Endothelial cell of umbilical vein (primary cell): ENCODE measurements at regions not wholly inside any gene's neighbourhood (a gene's known extent, or its start where the extent isn't known, plus 50 kb on each side); places are given as distances from the start of the nearest gene placed in this dataset.

Experiments used
- BruUV-seq: library from RNA; stranded (reverse); fragments of 400-500 nt; replicated peaks from 2 replicates; lab custom pipeline; 2021; lab: Mats Ljungman, UMichigan
- CTCF ChIA-PET: fragments of 300-600, 350-600 bp; sonication (Branson Sonifier 250); formaldehyde crosslinking; loops from one replicate; lab custom pipeline; 2021; ENCODE audit warnings: antibody characterized with exemption, inconsistent platforms; lab: Charles Lee
- POLR2A ChIA-PET: fragments of 300-600, 350-600 bp; sonication (Branson Sonifier 250); formaldehyde crosslinking; loops from one replicate; lab custom pipeline; 2021; ENCODE audit warnings: antibody characterized with exemption, inconsistent platforms; lab: Charles Lee
- DNase-seq: peaks from one replicate; pipeline ENCODE4 v3.0.0-alpha.2; 2011; ENCODE audit warnings: low read depth, low spot score
- FAIRE-seq: peaks from 2 replicates; lab custom pipeline; 2011; peaks lifted over from hg19 to GRCh38; lab: Jason Lieb, UNC
- H2AFZ ChIP-seq: 2 replicates; pipeline ENCODE4 v1.6.0; 2012; ENCODE audit warnings: low read depth, low read length, control low read depth, inconsistent platforms
- H3K27ac ChIP-seq: 2 replicates; pipeline ENCODE4 v1.5.1; 2011; ENCODE audit warnings: low read depth, mild to moderate bottlenecking, control low read depth, low read length, moderate library complexity; ENCODE audit not compliant: insufficient read depth
- H3K27me3 ChIP-seq, 2 experiments: 2 replicates each; pipeline versions ENCODE4 v1.6.0 to v1.6.1; 2011; ENCODE audit warnings: low read length in 2 of 2, mixed read lengths in 1 of 2; ENCODE audit not compliant: control insufficient read depth in 2 of 2, insufficient read depth in 2 of 2
- H3K36me3 ChIP-seq, 2 experiments: 2 replicates in 1 of 2; 3 replicates in 1 of 2; pipeline ENCODE4 v1.5.1; 2011; ENCODE audit warnings: low read length in 2 of 2, mild to moderate bottlenecking in 1 of 2, moderate library complexity in 1 of 2; ENCODE audit not compliant: control insufficient read depth in 2 of 2, insufficient read depth in 2 of 2; ENCODE audit errors: extremely low read depth in 1 of 2
- H3K4me1 ChIP-seq: 3 replicates; pipeline ENCODE4 v1.5.1; 2011; ENCODE audit warnings: mild to moderate bottlenecking, low read length; ENCODE audit not compliant: control insufficient read depth, insufficient read depth; ENCODE audit errors: extremely low read depth
- H3K4me2 ChIP-seq: 2 replicates; pipeline ENCODE4 v1.6.1; 2011; ENCODE audit warnings: low read length, control low read depth, mixed read lengths; ENCODE audit not compliant: insufficient read depth
- H3K4me3 ChIP-seq, 3 experiments: fragments of 200-600 bp in 1 of 3; sonication (generic), shearing (Covaris generic) in 1 of 3; replicated peaks in 1 of 3; 2 replicates each; pipeline ENCODE4 v1.5.1; 2011 to 2016; ENCODE audit warnings: control low read depth in 3 of 3, low read length in 3 of 3, mild to moderate bottlenecking in 2 of 3, inconsistent platforms in 1 of 3, low read depth in 1 of 3, moderate library complexity in 1 of 3; ENCODE audit not compliant: insufficient read depth in 1 of 3
- H3K79me2 ChIP-seq: 2 replicates; pipeline ENCODE4 v1.6.0; 2012; ENCODE audit warnings: low read length, inconsistent platforms; ENCODE audit not compliant: control insufficient read depth, insufficient read depth
- H3K9ac ChIP-seq: replicated peaks from 2 replicates; pipeline ENCODE3; 2011; ENCODE audit warnings: low read length, control low read depth; ENCODE audit not compliant: insufficient read depth; ENCODE audit errors: extremely low read depth
- H3K9me1 ChIP-seq: replicated peaks from 3 replicates; pipeline ENCODE4 v1.6.0; 2011; ENCODE audit warnings: mild to moderate bottlenecking, low read length; ENCODE audit not compliant: control insufficient read depth, insufficient read depth; ENCODE audit errors: extremely low read depth
- H3K9me3 ChIP-seq: replicated peaks from 2 replicates; pipeline ENCODE4 v1.5.1; 2012; ENCODE audit warnings: low read length, inconsistent platforms; ENCODE audit not compliant: control insufficient read depth, insufficient read depth
- H4K20me1 ChIP-seq: replicated peaks from 2 replicates; pipeline ENCODE3; 2011; ENCODE audit warnings: mild to moderate bottlenecking, low read length; ENCODE audit not compliant: control insufficient read depth, insufficient read depth; ENCODE audit errors: extremely low read depth
- CTCF ChIP-seq, 2 donors: IDR thresholded peaks; 1 replicate in 1 of 2; 2 replicates in 1 of 2; pipeline ENCODE4 v1.5.1; 2011; ENCODE audit warnings: low read length in 2 of 2, mild to moderate bottlenecking in 2 of 2, moderate library complexity in 2 of 2, control low read depth in 1 of 2, inconsistent platforms in 1 of 2, low read depth in 1 of 2; ENCODE audit not compliant: insufficient read depth in 1 of 2; ENCODE audit errors: extremely low read depth in 1 of 2
- EZH2 ChIP-seq: IDR thresholded peaks from 2 replicates; pipeline ENCODE4 v1.6.1; 2012; ENCODE audit warnings: borderline replicate concordance, low read depth, mild to moderate bottlenecking, moderate library complexity, low read length, inconsistent platforms; ENCODE audit not compliant: severe bottlenecking
- FOS ChIP-seq: IDR thresholded peaks from 2 replicates; pipeline ENCODE4 v1.6.1; 2011; ENCODE audit warnings: mild to moderate bottlenecking, low read length, moderate library complexity, borderline replicate concordance; ENCODE audit not compliant: insufficient read depth
- GATA2 ChIP-seq: IDR thresholded peaks from 2 replicates; pipeline ENCODE4 v1.7.0; 2011; ENCODE audit warnings: low read depth, mild to moderate bottlenecking, moderate library complexity, mixed read lengths, low read length; ENCODE audit not compliant: insufficient read length, insufficient read depth
- JUN ChIP-seq: IDR thresholded peaks from 2 replicates; pipeline ENCODE4 v1.6.1; 2011; ENCODE audit warnings: borderline replicate concordance, low read depth; ENCODE audit not compliant: insufficient read length, insufficient read depth
- MAX ChIP-seq: IDR thresholded peaks from 2 replicates; pipeline ENCODE4 v1.6.1; 2011; ENCODE audit not compliant: insufficient read depth, insufficient read length
- MYC ChIP-seq: IDR thresholded peaks from one replicate; pipeline ENCODE4 v1.6.1; 2011; ENCODE audit warnings: mild to moderate bottlenecking, low read depth, low read length
- POLR2A ChIP-seq: IDR thresholded peaks from 2 replicates; pipeline ENCODE4 v1.6.1; 2012; ENCODE audit warnings: low read depth, mild to moderate bottlenecking, control low read depth, low read length
- POLR2AphosphoS5 ChIP-seq: IDR thresholded peaks from 2 replicates; pipeline ENCODE4 v1.6.1; 2012; ENCODE audit warnings: low read depth, mild to moderate bottlenecking, control low read depth, low read length, moderate library complexity; ENCODE audit not compliant: insufficient read depth
- dilution Hi-C: fragments of 300-500 bp; cut with MboI; formaldehyde crosslinking; loops from one replicate; pipeline ENCODE4 v1.15.0; 2019; ENCODE audit warnings: low sequenced_read_pairs; ENCODE audit not compliant: extremely low pct_ligation_motif_present
- intact Hi-C: fragments of 100-400 bp; cut with micrococcal nuclease; formaldehyde crosslinking; loops from one replicate; pipeline ENCODE4 v1.10.0; 2022

- Histone ChIP-seq H3K9ac (no peak overlapping the region), H3K9me3 (peaks cover 4% of the 10 kb centered on the region), H3K36me3 (no peaks in the 10 kb centered on the region), H3K9me1 (no peaks in the 10 kb centered on the region), H3K27me3 (no peaks in the 10 kb centered on the region), H4K20me1 (no peaks in the 10 kb centered on the region), H3K4me2 (no peak overlapping the region), H2AFZ (no peak overlapping the region), H3K79me2 (no peaks in the 10 kb centered on the region), H3K4me3 (no peak overlapping the region), H3K27ac (no peak overlapping the region), H3K4me1 (no peaks in the 10 kb centered on the region)
- no peak for FAIRE-seq
- CTCF ChIA-PET, result no interaction called here
- BruUV-seq, result no TSS peak
- POLR2A ChIA-PET, result no interaction called here
- no peak for DNase-seq
- dilution Hi-C loops (no loop called here), intact Hi-C loops (no loop called here)
- TF ChIP-seq POLR2AphosphoS5, result no peak
- no peak for TF ChIP-seq GATA2
- TF ChIP-seq MYC, result no peak
- TF ChIP-seq POLR2A, result no peak
- no peak for TF ChIP-seq CTCF (IDR thresholded peaks at IDR 0.05; ENCODE audit: extremely low read depth in 1 of 2, insufficient read depth in 1 of 2, low read depth in 1 of 2, low read length in 2 of 2)
- TF ChIP-seq FOS, result no peak
- no peak for TF ChIP-seq MAX
- no peak for TF ChIP-seq EZH2
- no peak for TF ChIP-seq JUN
Measured at GRCh38 chr7:9091282-9091681, 657.9 kb downstream of the NXPH1 start.
